ENCODE measurements at regions not wholly inside any gene's neighbourhood (a gene's known extent, or its start where the extent isn't known, plus 50 kb on each side); places are given as distances from the start of the nearest gene placed in this dataset.

DNA sequence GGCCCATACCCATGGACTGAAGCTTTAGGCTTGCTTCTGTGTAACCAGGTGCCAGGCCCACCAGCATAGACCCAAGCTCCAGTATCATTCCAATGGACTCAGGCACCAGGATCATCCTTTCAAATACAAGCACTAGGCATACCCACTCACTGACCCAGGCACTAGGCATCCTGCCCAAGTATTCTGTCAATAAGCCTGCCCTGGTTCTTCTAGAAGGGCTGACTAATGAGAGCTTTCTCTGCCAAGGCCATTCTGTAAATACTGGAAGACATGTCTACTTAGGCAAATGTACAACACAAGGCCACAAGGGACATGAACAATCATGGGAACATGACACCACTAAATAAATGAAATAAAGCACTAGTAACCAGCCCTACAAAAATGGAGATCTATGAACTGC, 352.2 kb downstream of the FSCB start:
- TF ChIP-seq, protein P1, sequence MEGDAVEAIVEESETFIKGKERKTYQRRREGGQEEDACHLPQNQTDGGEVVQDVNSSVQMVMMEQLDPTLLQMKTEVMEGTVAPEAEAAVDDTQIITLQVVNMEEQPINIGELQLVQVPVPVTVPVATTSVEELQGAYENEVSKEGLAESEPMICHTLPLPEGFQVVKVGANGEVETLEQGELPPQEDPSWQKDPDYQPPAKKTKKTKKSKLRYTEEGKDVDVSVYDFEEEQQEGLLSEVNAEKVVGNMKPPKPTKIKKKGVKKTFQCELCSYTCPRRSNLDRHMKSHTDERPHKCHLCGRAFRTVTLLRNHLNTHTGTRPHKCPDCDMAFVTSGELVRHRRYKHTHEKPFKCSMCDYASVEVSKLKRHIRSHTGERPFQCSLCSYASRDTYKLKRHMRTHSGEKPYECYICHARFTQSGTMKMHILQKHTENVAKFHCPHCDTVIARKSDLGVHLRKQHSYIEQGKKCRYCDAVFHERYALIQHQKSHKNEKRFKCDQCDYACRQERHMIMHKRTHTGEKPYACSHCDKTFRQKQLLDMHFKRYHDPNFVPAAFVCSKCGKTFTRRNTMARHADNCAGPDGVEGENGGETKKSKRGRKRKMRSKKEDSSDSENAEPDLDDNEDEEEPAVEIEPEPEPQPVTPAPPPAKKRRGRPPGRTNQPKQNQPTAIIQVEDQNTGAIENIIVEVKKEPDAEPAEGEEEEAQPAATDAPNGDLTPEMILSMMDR (IDR thresholded peaks at IDR 0.05; ENCODE audit: low read depth, low read length, poor library complexity, severe bottlenecking): no peak
- no peak for TF ChIP-seq EZH2phosphoT487 (IDR thresholded peaks at IDR 0.05; ENCODE audit: borderline replicate concordance, low read length)
